Adipose tissue (tissue), 3 donors: ENCODE measurements at regions not wholly inside any gene's neighbourhood (a gene's known extent, or its start where the extent isn't known, plus 50 kb on each side); places are given as distances from the start of the nearest gene placed in this dataset.

Experiments used
- H3K27ac ChIP-seq: one replicate; pipeline ENCODE4 v1.5.1; 2013; ENCODE audit warnings: low read depth, low read length
- WGBS, 3 donors: extraction: QIAGEN DNeasy Blood & Tissue Kit; methylation state at CpG; one replicate each; pipeline ENCODE4 v1.1.7; 2013; 5-methylcytosine and 5-hydroxymethylcytosine counted together
- donor health status: healthy with polysubstance abuse.
- donor health status: Bipolar disorder and iron deficiency.
- donor health status: healthy.

- WGBS, 3 donors, result 83 to 95% (median 92%) methylated on average over 3 of the region's 3 CpGs
Measured at GRCh38 chr20:23199356-23199755, 113.2 kb upstream of the CD93 start.

GRCh38 chr20:23198815-23199214 is 112.7 kb upstream of the CD93 start:
- no peak overlapping the region for H3K27ac ChIP-seq

More at GRCh38 chr20:23199356-23199755, 113.2 kb upstream of the CD93 start:
- no peak overlapping the region for H3K27ac ChIP-seq

GRCh38 chr20:23197836-23198235 is 111.7 kb upstream of the CD93 start:
- 71 to 85% (median 84%) methylated on average over 4 of the region's 4 CpGs for WGBS, 3 donors
- H3K27ac ChIP-seq, result no peak overlapping the region

GRCh38 chr20:23195636-23196035 is 109.5 kb upstream of the CD93 start:
- 89 to 94% (median 90%) methylated on average over 1 of the region's 1 CpG for WGBS, 3 donors
- no peak overlapping the region for H3K27ac ChIP-seq

GRCh38 chr20:23193801-23194384 is 107.8 kb upstream of the CD93 start:
- 48 to 63% (median 51%) methylated on average over 5 of the region's 5 CpGs for WGBS, 3 donors
- no peak overlapping the region for H3K27ac ChIP-seq

DNA sequence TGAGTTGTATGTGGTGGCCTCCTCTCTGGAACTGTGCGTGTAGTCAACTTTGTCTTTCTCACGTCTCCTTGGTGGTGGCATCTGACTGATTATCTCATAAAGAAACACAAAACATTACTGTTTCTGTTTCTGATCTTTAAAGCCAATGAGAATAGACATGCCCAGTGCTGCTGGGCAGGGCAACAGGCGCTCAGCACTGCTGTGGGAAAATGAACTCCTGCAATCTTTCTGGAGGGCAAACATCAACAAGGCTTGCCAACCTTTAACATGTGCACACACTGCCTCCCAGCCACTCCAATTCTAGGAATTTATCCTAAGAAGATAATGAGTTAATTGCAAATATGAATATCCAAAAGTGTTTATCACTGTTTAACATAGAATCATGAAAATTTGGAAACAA is 106.3 kb upstream of the CD93 start:
- H3K27ac ChIP-seq, result no peak overlapping the region
- 34 to 97% (median 83%) methylated on average over 3 of the region's 3 CpGs for WGBS, 3 donors

DNA sequence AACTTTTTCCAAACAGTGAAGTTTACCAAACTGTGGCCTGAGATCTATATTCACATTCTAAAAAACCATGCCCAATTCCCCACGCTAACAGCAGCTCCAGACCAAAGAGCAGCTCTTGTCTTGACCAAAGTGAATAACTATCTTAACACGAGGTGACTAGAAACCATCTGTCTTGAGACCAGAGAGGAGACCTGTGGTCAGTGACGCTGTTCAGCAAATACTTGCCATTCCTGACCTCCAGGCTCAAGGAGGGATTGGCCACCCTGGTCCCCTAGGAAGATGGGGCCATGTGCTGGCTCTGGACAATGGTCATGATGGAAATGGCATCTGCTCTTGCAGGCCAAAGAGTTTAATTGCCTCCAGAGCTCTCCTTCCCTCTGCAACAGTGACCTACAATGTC is 104.4 kb upstream of the CD93 start:
- H3K27ac ChIP-seq, result no peak overlapping the region
- WGBS, 3 donors, result 79 to 89% (median 87%) methylated on average over 3 of the region's 3 CpGs

GRCh38 chr20:23189854-23190253 is 103.7 kb upstream of the CD93 start:
- WGBS, 3 donors, result 84 to 96% (median 91%) methylated on average over 9 of the region's 9 CpGs
- H3K27ac ChIP-seq, result no peak overlapping the region

GRCh38 chr20:23189341-23189740 is 103.2 kb upstream of the CD93 start:
- no peak overlapping the region for H3K27ac ChIP-seq
- 87 to 92% (median 90%) methylated on average over 11 of the region's 11 CpGs for WGBS, 3 donors

DNA sequence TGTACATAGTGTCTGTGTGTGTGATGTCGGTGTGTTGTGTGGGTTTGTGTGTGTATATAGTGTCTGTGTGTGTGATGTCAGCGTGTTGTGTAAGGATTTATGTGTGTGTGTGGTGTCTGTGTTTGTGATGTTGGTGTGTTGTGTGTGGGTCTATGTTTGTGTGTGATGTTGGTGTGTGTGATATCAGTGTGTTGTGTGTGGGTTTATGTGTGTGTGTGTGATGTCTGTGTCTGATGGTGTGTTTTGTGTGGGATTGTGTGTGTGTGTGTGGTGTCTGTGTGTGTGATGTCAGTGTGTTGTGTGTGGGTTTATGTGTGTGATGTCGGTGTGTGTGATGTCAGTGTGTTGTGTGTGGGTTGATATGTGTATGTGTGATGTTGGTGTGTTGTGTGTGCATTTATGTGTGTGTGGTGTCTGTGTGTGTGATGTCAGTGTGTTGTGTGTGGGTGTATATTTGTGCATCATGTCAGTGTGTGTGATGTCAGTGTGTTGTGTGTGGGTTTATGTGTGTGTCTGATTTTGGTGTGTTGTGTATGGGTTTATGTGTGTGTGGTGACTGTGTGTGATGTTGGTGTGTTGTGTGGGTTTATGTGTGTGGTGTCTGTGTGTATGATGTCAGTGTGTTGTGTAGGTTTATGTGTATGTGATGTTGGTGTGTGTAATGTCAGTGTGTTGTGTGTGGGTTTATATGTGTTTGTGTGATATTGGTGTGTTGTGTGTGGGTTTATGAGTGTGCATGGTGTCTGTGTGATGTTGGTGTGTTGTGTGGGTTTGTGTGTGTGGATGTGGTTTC is 102.4 kb upstream of the CD93 start:
- no peak overlapping the region for H3K27ac ChIP-seq
- 87 to 96% (median 95%) methylated on average over 3 of the region's 3 CpGs for WGBS, 3 donors

- H3K27ac ChIP-seq, result no peak overlapping the region
- 59 to 78% (median 75%) methylated on average over 6 to 7 of the region's 7 CpGs for WGBS, 3 donors
Measured at GRCh38 chr20:23187751-23188150, 101.6 kb upstream of the CD93 start.

DNA sequence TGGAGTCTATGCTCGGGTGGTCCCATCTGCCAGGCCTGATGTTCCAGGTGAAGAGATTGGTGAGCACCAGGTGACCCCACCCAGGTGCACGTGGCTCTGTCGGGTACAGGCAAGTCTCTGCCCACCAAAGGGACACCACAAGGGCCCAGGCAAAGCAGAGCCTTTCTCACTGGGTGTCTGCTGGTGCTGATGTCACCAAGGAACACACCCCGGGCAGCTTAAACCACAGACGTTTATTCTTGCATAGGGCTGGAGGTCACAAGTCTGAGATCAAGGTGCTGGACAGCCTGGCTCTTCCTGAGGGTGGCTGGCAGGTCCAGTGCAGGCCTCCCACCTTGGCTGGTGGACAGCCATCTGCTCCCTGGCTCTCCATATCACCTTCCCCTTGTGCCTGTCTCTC is 100.7 kb upstream of the CD93 start:
- no peak overlapping the region for H3K27ac ChIP-seq
- 85 to 95% (median 93%) methylated on average over 5 of the region's 5 CpGs for WGBS, 3 donors

DNA sequence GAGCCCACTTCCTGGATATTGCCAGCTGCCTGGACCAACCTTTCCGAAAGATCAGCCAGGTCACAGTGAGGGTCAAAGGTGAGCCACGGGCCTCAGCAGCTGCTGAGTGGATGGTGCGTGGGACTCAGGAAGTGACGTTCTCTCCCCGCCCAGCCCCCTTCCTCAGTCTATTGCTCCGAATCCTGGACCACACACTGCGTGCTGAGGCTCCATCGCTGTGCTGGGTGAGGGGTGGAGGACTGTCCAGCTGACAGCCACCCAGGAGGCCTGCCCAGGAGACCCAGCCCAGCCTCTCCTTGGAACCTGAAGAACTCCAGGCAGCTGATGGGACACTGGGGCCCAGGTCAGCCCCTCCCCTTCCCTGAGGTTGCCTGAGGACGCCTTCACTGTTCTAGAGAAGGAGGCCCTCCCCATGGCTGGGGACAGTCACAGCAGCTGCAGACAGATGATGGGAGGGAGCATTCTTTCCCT is 94.4 kb upstream of the CD93 start:
- 57 to 69% (median 64%) methylated on average over 8 to 9 of the region's 9 CpGs for WGBS, 3 donors
- no peak overlapping the region for H3K27ac ChIP-seq

GRCh38 chr20:23179766-23180403 is 93.8 kb upstream of the CD93 start:
- 69 to 78% (median 73%) methylated on average over 1 of the region's 1 CpG for WGBS, 3 donors
- H3K27ac ChIP-seq, result no peak overlapping the region

- 7 to 32% (median 20%) methylated on average over 3 of the region's 3 CpGs for WGBS, 3 donors
- H3K27ac ChIP-seq, result no peak overlapping the region
Measured at GRCh38 chr20:23178806-23179205, 92.7 kb upstream of the CD93 start.

DNA sequence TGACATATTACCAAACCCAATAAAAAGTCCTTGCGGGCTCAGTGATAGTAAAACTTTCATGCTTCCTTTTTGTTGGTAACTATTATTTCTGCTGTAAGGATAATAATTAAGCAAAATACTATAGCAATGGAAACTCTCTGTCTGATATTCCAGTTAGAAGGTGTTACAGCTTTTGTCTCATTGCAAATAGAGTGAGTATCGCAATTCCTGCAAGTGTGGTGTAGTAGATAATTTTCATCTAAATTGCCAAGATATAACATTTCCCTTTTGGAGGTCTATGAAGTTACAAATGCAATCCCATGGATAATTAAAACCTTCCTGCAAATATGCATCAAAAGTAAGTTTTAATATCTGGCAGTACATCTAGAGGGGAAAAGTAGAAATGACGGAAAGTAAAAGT is 88.7 kb upstream of the CD93 start:
- 95 to 97% (median 96%) methylated on average over 3 of the region's 3 CpGs for WGBS, 3 donors

DNA sequence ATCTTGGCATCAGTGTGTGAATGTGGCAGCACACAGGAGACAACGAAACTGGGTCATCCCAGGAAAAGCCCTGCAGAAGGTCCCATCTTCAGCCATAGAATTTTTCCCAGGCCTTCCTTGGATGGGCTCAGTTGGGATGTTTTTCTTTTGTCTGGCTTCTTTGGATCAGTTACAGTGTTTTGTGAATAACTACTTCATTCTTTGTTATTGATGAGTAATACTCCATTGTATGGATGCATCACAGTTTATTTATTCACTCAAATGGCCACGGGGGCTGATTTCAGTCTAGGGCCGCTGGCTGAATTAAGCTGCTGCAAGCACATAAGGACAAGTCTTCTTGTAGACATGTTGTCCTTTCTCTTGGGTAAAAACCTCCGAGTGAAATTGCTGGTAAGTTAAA is 81.3 kb upstream of the CD93 start:
- WGBS, 3 donors, result 86 to 93% (median 92%) methylated on average over 4 of the region's 4 CpGs
- H3K27ac ChIP-seq, result no peak overlapping the region

More for the DNA sequence above, 88.7 kb upstream of the CD93 start:
- no peak overlapping the region for H3K27ac ChIP-seq

- H3K27ac ChIP-seq, result no peak overlapping the region
- WGBS, 3 donors, result 82 to 88% (median 86%) methylated on average over 7 of the region's 7 CpGs
Measured at GRCh38 chr20:23166563-23166962, 80.4 kb upstream of the CD93 start.

GRCh38 chr20:23165964-23166363 is 79.8 kb upstream of the CD93 start:
- 90 to 99% (median 96%) methylated on average over 7 of the region's 7 CpGs for WGBS, 3 donors
- H3K27ac ChIP-seq, result no peak overlapping the region
